KMS-11 (cell line): ENCODE measurements at regions not wholly inside any gene's neighbourhood (a gene's known extent, or its start where the extent isn't known, plus 50 kb on each side); places are given as distances from the start of the nearest gene placed in this dataset.

ENCODE experiments used
- H2AFZ ChIP-seq: fragments of 200-600 bp; sonication (generic); 2 replicates; pipeline ENCODE4 v1.6.1; 2016; ENCODE audit warnings: antibody characterized with exemption, mixed run types, low read depth
- H3K27ac ChIP-seq: fragments of 200-600 bp; sonication (generic); 2 replicates; pipeline ENCODE4 v1.6.1; 2016; ENCODE audit warnings: mild to moderate bottlenecking, mixed run types
- H3K27me3 ChIP-seq: fragments of 200-600 bp; sonication (generic); 2 replicates; pipeline ENCODE4 v1.6.1; 2017; ENCODE audit warnings: mild to moderate bottlenecking, low read depth, mixed run types, moderate library complexity; ENCODE audit not compliant: insufficient read depth
- H3K36me3 ChIP-seq: fragments of 200-600 bp; sonication (generic); 2 replicates; pipeline ENCODE4 v1.6.1; 2017; ENCODE audit warnings: mild to moderate bottlenecking, mixed run types; ENCODE audit not compliant: insufficient read depth
- H3K4me1 ChIP-seq: fragments of 200-600 bp; sonication (generic); 2 replicates; pipeline ENCODE4 v1.6.1; 2016; ENCODE audit warnings: mild to moderate bottlenecking, low read depth, mixed run types; ENCODE audit not compliant: poor library complexity, severe bottlenecking
- H3K4me2 ChIP-seq: fragments of 200-600 bp; sonication (generic); 2 replicates; pipeline ENCODE4 v1.7.0; 2016; ENCODE audit warnings: mild to moderate bottlenecking, mixed run types
- H3K4me3 ChIP-seq: fragments of 200-600 bp; sonication (generic); IDR thresholded peaks from 2 replicates; pipeline ENCODE4 v1.6.1; 2017; ENCODE audit warnings: low read depth, low read length, mixed read lengths; ENCODE audit not compliant: insufficient read depth
- H3K79me2 ChIP-seq: fragments of 200-600 bp; sonication (generic); 2 replicates; pipeline ENCODE4 v1.6.1; 2016; ENCODE audit warnings: low read depth, mixed run types; ENCODE audit not compliant: insufficient read depth
- H3K9ac ChIP-seq: fragments of 200-600 bp; sonication (generic); 2 replicates; pipeline ENCODE4 v1.6.1; 2016; ENCODE audit warnings: mild to moderate bottlenecking, mixed run types
- H4K20me1 ChIP-seq: fragments of 200-600 bp; sonication (generic); 2 replicates; pipeline ENCODE4 v1.6.1; 2016; ENCODE audit warnings: mild to moderate bottlenecking, mixed run types; ENCODE audit not compliant: insufficient read depth
- CTCF ChIP-seq: fragments of 200-600 bp; sonication (generic); conservative IDR thresholded peaks from 2 replicates; pipeline ENCODE4 v1.6.1; 2017; ENCODE audit warnings: low read depth, mild to moderate bottlenecking, antibody characterized with exemption, low read length, moderate library complexity, mixed read lengths

- H3K79me2 ChIP-seq = no peaks in the 10 kb centered on the region
- H3K4me3 ChIP-seq = no peak overlapping the region
- no peaks in the 10 kb centered on the region for H3K36me3 ChIP-seq
- no peaks in the 10 kb centered on the region for H3K4me1 ChIP-seq
- H3K9ac ChIP-seq = no peak overlapping the region
- no peak for TF ChIP-seq CTCF
- no peak overlapping the region for H2AFZ ChIP-seq
- H3K27me3 ChIP-seq = no peaks in the 10 kb centered on the region
- no peak overlapping the region for H3K27ac ChIP-seq
- H3K4me2 ChIP-seq = no peak overlapping the region
- no peaks in the 10 kb centered on the region for H4K20me1 ChIP-seq
These were observed 1246.6 kb downstream of the FAM181B start for GRCh38 chr11:81487109-81487508.

GRCh38 chr11:81484196-81484595 is 1249.5 kb downstream of the FAM181B start:
- Histone ChIP-seq H3K9ac (no peak overlapping the region), H3K4me1 (no peaks in the 10 kb centered on the region)
- TF ChIP-seq CTCF = no peak

GRCh38 chr11:81477277-81477676 is 1256.4 kb downstream of the FAM181B start:
- Histone ChIP-seq H3K4me3 (no peak overlapping the region), H3K4me2 (no peak overlapping the region), H3K9ac (no peak overlapping the region), H3K79me2 (no peaks in the 10 kb centered on the region), H3K36me3 (no peaks in the 10 kb centered on the region), H2AFZ (no peak overlapping the region), H3K4me1 (no peaks in the 10 kb centered on the region), H3K27me3 (no peaks in the 10 kb centered on the region), H3K27ac (no peak overlapping the region), H4K20me1 (no peaks in the 10 kb centered on the region)
- TF ChIP-seq CTCF = no peak

More at GRCh38 chr11:81484196-81484595, 1249.5 kb downstream of the FAM181B start:
- no peaks in the 10 kb centered on the region for H3K36me3 ChIP-seq
- no peak overlapping the region for H3K4me3 ChIP-seq
- H3K4me2 ChIP-seq = no peak overlapping the region
- H3K27ac ChIP-seq = no peak overlapping the region
- H4K20me1 ChIP-seq = no peaks in the 10 kb centered on the region
- no peaks in the 10 kb centered on the region for H3K79me2 ChIP-seq
- no peak overlapping the region for H2AFZ ChIP-seq
- no peaks in the 10 kb centered on the region for H3K27me3 ChIP-seq

GRCh38 chr11:81476345-81476744 is 1257.3 kb downstream of the FAM181B start:
- Histone ChIP-seq H4K20me1 (no peaks in the 10 kb centered on the region), H3K27ac (no peak overlapping the region)
- no peak for TF ChIP-seq CTCF

More at GRCh38 chr11:81476345-81476744, 1257.3 kb downstream of the FAM181B start:
- H3K4me2 ChIP-seq = no peak overlapping the region
- H3K4me3 ChIP-seq = no peak overlapping the region
- H3K36me3 ChIP-seq = no peaks in the 10 kb centered on the region
- no peak overlapping the region for H3K9ac ChIP-seq
- H3K4me1 ChIP-seq = no peaks in the 10 kb centered on the region
- H3K27me3 ChIP-seq = no peaks in the 10 kb centered on the region
- no peak overlapping the region for H2AFZ ChIP-seq
- H3K79me2 ChIP-seq = no peaks in the 10 kb centered on the region
